Islet precursor cell (in vitro differentiated cells): ENCODE measurements at regions not wholly inside any gene's neighbourhood (a gene's known extent, or its start where the extent isn't known, plus 50 kb on each side); places are given as distances from the start of the nearest gene placed in this dataset.
A peak's percentile ranks its signal among the peaks of the same experiment; 100 is the strongest.

ENCODE experiments used
- DNase-seq: peaks from one replicate; pipeline ENCODE4 v3.0.0-alpha.2; 2018

GRCh38 chr9:129486756-129487657 is 133.9 kb downstream of the C9orf50 start:
- no peak for DNase-seq

DNA sequence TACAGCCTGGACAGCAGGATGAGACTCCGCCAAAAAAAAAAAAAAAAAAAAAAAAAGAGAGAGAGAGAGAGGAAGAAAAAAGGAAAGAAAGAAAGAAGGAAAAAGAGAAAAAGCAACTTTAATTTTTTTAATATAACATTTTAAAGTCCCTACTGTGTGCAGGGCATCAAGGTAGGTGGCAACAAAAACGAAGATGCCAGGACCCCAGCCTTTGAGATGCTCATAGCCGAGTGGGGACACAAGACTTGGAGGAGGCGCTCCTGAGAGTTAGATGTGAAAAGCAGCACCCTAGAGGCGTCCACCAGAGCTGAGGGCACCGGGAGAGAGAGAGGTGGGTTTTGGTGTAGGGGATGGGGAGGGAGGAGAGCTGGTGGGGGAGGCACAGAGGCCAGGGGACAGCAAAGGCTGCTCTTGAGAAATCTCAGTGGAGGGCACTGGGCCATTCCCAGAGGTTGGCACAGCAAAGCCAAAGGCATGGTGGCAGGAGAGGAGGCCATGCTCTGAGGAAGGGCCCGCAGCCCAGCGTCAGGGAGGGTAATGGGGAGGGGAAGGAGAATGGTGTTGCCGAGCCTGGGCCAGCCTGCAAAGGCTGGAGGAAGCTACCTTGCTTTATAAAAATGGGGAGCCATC is 135.6 kb downstream of the C9orf50 start:
- no peak for DNase-seq

DNA sequence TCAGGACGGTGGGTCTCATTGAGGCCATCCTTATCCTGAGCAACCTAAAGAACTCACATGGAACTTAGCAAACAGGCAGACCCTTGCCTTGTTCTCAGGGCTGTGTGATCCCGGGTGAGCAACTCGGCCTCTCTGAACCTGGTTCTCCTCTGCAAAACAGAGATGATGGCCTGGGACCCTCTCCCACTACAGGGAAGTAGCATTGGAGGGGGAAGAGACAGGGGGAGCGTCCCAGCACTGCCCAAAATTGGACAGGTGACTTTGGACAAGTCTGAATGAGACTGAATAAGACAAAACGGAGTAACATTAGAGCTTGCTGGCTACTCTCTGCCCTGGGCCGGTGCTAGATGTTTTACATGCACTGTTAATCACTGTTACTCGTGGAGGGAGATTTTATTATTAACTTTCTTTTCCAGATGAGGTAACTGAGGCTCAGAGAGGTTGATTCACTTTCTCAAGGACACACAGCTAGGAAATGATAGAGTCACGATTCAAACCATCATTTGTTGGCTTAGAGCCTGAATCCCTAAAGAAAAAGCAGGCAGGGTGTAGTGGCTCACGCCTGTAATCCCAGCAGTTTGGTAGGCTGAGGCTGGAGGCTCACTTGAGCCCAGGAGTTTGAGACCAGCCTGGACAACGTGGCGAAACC is 136.4 kb downstream of the C9orf50 start:
- DNase-seq = no peak

- DNase-seq = no peak
Observed at GRCh38 chr9:129483415-129484351, 137.2 kb downstream of the C9orf50 start.

- peak; percentile 90 for DNase-seq
Observed at GRCh38 chr9:129482521-129483414, 138.1 kb downstream of the C9orf50 start.

- DNase-seq = peak; percentile 85
Observed at GRCh38 chr9:129481810-129482511, 138.9 kb downstream of the C9orf50 start.

- DNase-seq = no peak
Observed at GRCh38 chr9:129481424-129481809, 139.5 kb downstream of the C9orf50 start.

DNA sequence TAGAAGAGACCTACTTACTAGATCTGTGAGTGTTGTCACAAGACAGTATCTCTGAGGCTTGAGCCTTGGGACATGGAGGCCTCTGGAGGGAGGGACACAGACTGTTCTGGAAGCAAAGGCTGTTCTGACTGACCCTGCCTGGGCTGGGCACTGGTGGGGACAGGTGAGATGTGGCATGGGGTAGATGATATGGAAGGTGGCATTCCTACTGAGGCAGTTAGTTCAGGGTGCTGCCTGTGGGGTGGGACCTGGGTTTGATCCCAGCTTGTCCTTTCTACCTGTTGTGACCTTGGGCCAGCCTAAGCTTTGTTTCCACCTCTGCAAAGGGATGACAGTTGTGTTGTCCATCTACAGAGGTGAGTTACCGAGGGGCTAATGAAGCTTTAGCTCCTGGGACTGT is 140.2 kb downstream of the C9orf50 start:
- no peak for DNase-seq

GRCh38 chr9:129480227-129480626 is 140.7 kb downstream of the C9orf50 start:
- no peak for DNase-seq

- no peak for DNase-seq
Observed at GRCh38 chr9:129479631-129480011, 141.3 kb downstream of the C9orf50 start.

- no peak for DNase-seq
Observed at GRCh38 chr9:129478961-129479630, 141.8 kb downstream of the C9orf50 start.

- no peak for DNase-seq
Observed at GRCh38 chr9:129478461-129478860, 142.4 kb downstream of the C9orf50 start.

GRCh38 chr9:129476821-129477611 is 143.9 kb downstream of the C9orf50 start:
- DNase-seq = peak; percentile 54

- no peak for DNase-seq
Observed at GRCh38 chr9:129474740-129475404, 146.0 kb downstream of the C9orf50 start.

GRCh38 chr9:129473523-129474244 is 147.2 kb downstream of the C9orf50 start:
- no peak for DNase-seq

DNA sequence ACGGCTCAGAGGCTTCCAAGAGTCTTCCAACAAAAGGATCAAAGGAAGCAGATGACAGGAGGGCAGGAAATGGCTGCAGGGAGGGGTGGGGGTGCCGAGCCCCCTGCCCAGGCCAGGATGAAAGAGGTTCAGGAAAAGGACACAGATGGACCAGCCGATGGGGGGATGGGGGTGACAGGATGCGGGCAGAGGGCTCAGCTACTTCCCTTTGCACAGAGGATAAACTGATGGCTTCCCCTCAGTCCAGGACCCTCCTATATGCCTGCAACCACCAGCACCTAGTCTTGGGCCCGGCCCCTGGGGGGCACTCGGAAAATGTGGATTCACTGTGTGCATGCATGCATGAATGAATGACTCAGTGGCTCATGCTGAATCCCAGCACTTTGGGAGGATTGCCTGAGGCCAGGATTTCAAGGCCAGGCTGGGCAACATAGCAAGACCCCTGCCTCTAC is 148.2 kb downstream of the C9orf50 start:
- DNase-seq = no peak

DNA sequence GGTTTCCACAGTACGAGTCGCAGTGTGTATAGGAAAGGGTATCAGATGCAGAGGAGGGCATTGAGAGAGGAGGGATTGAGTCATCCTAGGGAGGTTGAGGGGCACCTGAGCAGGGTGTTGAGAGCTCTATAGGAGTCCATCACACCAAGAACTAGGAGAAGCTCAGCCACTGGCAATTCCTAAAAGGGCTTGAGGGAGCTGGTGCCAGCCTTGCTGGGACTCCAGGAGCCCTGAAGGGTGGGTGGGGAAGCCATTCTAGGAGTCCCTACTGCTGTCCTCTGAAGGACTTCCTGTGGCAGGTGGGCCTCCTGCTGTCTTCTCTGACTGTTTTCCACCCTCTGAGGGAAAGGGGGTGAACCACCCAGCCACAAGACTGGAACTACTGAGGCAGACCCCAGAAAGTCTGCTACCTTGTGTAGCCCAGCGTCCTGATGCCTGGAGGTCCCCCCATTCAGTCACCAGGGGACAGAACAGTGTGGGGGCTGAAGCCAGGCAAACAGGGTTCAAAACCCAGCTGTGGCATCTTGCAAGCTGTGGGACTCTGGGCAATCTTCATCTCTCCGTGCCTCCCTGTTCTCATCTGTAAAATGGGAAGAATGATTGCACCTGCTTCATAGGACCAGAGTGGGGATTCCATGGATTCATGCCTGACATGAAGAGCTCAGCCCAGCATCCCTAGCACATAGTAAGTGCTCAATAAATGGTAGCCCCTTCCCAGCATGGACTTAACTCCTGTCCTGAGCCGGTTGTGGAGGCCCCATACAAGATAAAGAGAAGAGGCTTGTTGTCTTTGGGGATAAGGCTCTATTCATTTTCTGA is 149.5 kb downstream of the C9orf50 start:
- no peak for DNase-seq
